ENCODE measurements at regions not wholly inside any gene's neighbourhood (a gene's known extent, or its start where the extent isn't known, plus 50 kb on each side); places are given as distances from the start of the nearest gene placed in this dataset.

DNA sequence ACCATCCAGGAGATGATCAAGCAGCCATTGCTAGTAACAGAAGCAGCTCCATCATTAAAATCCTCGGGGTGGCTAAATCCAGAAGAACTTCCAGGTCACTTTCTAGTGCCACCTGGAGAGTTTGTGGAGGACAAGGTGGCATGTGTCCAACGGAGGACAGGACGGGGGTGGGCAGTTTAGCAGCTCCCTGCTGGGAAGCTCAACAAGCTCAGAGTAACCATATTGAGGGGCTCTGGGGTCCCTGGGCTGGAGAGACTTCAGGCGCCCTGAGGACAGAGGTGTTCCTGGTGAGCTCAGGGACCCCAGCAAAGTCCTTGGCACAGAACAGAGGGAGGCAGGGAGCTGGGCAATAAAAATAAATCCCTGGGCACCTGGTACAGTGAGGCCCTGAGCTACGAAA, 140.0 kb upstream of the FHL2 start:
- TF ChIP-seq, protein P1, sequence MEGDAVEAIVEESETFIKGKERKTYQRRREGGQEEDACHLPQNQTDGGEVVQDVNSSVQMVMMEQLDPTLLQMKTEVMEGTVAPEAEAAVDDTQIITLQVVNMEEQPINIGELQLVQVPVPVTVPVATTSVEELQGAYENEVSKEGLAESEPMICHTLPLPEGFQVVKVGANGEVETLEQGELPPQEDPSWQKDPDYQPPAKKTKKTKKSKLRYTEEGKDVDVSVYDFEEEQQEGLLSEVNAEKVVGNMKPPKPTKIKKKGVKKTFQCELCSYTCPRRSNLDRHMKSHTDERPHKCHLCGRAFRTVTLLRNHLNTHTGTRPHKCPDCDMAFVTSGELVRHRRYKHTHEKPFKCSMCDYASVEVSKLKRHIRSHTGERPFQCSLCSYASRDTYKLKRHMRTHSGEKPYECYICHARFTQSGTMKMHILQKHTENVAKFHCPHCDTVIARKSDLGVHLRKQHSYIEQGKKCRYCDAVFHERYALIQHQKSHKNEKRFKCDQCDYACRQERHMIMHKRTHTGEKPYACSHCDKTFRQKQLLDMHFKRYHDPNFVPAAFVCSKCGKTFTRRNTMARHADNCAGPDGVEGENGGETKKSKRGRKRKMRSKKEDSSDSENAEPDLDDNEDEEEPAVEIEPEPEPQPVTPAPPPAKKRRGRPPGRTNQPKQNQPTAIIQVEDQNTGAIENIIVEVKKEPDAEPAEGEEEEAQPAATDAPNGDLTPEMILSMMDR (IDR thresholded peaks at IDR 0.05) = no peak
- no peak for TF ChIP-seq EZH2 (IDR thresholded peaks at IDR 0.05)
- no peak for TF ChIP-seq EZH2phosphoT487 (IDR thresholded peaks at IDR 0.05)
